ENCODE measurements at regions not wholly inside any gene's neighbourhood (a gene's known extent, or its start where the extent isn't known, plus 50 kb on each side); places are given as distances from the start of the nearest gene placed in this dataset.

GRCh38 chr1:68281946-68282615, 49.8 kb upstream of the WLS start:
- H3K9me3 Mint-ChIP-seq (ENCODE audit: low read depth) = no peaks in the 10 kb centered on the region
- H3K36me3 Mint-ChIP-seq (ENCODE audit: low read depth) = no peaks in the 10 kb centered on the region
- no peaks in the 10 kb centered on the region for H3K4me1 Mint-ChIP-seq
- ChIA-PET CTCF (no interaction called here), POLR2A (no interaction called here)
- H3K4me3 Mint-ChIP-seq = no peak overlapping the region
- intact Hi-C loops (cut with DNase I, micrococcal nuclease) = no loop called here
- DNase-seq (no peak), ATAC-seq (no peak)
- no peaks in the 10 kb centered on the region for H3K27me3 Mint-ChIP-seq
- no peak overlapping the region for H3K27ac Mint-ChIP-seq
